Astrocyte (in vitro differentiated cells and primary cell): ENCODE measurements at regions not wholly inside any gene's neighbourhood (a gene's known extent, or its start where the extent isn't known, plus 50 kb on each side); places are given as distances from the start of the nearest gene placed in this dataset.

Experiments used
- EZH2 ChIP-seq: IDR thresholded peaks from 2 replicates; pipeline ENCODE4 v1.6.1; 2012; ENCODE audit warnings: mild to moderate bottlenecking, low read length, inconsistent platforms; ENCODE audit not compliant: insufficient read depth
- TF ChIP-seq, protein P1 (sequence below): IDR thresholded peaks from 2 replicates; pipeline ENCODE4 v1.5.1; 2011; ENCODE audit warnings: low read depth, mild to moderate bottlenecking, inconsistent platforms, low read length, moderate library complexity; ENCODE audit not compliant: insufficient read depth

DNA sequence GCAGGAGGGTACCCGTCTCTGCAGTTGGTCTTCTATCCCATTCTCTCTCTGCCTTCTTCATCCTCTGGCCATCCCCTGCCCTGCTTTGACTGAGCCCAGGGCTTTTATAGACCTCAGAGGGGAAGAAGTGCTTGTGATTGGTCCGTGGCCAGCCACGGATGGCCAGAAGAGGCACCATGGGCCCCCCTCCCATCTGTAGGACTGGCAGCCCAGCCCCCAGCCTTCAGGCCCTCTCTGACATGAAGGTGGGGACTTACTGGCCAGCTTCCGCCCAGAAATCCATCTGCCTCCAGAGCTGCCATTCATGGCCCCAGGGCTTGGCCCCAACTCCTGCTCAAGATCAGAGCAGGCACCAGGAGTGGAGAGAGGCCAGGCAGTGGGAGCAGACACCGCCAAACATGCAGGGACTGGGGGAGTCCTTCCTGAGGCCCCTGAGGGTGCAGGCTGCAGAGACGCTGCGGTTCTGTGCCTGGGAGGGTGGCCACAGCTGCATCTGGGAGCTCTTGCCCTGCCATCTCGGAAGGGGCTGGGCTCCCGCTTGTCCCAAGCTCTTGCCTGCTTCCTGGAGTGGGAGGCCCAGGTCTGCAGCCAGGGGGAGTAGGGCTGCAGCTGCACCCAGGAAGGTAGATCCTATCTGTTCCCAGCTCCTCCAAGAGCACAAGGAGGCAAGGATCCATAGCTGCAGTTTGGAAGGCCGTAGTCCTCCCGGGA is 698.6 kb upstream of the B3GALT2 start:
- TF ChIP-seq, protein P1, sequence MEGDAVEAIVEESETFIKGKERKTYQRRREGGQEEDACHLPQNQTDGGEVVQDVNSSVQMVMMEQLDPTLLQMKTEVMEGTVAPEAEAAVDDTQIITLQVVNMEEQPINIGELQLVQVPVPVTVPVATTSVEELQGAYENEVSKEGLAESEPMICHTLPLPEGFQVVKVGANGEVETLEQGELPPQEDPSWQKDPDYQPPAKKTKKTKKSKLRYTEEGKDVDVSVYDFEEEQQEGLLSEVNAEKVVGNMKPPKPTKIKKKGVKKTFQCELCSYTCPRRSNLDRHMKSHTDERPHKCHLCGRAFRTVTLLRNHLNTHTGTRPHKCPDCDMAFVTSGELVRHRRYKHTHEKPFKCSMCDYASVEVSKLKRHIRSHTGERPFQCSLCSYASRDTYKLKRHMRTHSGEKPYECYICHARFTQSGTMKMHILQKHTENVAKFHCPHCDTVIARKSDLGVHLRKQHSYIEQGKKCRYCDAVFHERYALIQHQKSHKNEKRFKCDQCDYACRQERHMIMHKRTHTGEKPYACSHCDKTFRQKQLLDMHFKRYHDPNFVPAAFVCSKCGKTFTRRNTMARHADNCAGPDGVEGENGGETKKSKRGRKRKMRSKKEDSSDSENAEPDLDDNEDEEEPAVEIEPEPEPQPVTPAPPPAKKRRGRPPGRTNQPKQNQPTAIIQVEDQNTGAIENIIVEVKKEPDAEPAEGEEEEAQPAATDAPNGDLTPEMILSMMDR, result no peak
- no peak for TF ChIP-seq EZH2
